Upper lobe of left lung (tissue), 6 donors: ENCODE measurements at regions not wholly inside any gene's neighbourhood (a gene's known extent, or its start where the extent isn't known, plus 50 kb on each side); places are given as distances from the start of the nearest gene placed in this dataset.

Experiments used
- ATAC-seq, 2 donors: fragments of 200-7000 bp; cut with Tn5 transposase; one replicate each; pipeline ENCODE4 v1.9.1; 2022; ENCODE audit warnings: mild to moderate bottlenecking in 2 of 2, moderate library complexity in 2 of 2; ENCODE audit not compliant: low FRiP score in 2 of 2
- DNase-seq, 2 donors: peaks; one replicate each; pipeline ENCODE4 v3.0.0-alpha.2; 2019 to 2020
- H3K27ac ChIP-seq, 4 donors: fragments of 200-600 bp; sonication (generic); one replicate each; pipeline ENCODE4 v1.5.1; 2016 to 2019
- H3K27me3 ChIP-seq, 4 donors: fragments of 200-600 bp; sonication (generic); one replicate each; pipeline ENCODE4 v1.5.1; 2017 to 2019
- H3K36me3 ChIP-seq, 4 donors: fragments of 200-600 bp; sonication (generic); one replicate each; pipeline ENCODE4 v1.5.1; 2016 to 2019
- H3K4me1 ChIP-seq, 4 donors: fragments of 200-600 bp; sonication (generic); one replicate each; pipeline ENCODE4 v1.5.1; 2018 to 2019
- H3K4me3 ChIP-seq, 4 donors: fragments of 200-600 bp; sonication (generic); one replicate each; pipeline ENCODE4 v1.5.1; 2017 to 2019; ENCODE audit warnings: mild to moderate bottlenecking in 2 of 4, moderate library complexity in 1 of 4
- H3K9me3 ChIP-seq, 4 donors: fragments of 200-600 bp; sonication (generic); one replicate each; pipeline ENCODE4 v1.5.1; 2018 to 2019
- EP300 ChIP-seq, 4 donors: sonication (generic); formaldehyde crosslinking; IDR thresholded peaks; one replicate each; pipeline ENCODE4 v1.5.1; 2017; ENCODE audit warnings: antibody characterized with exemption in 4 of 4, control low read depth in 2 of 4
- POLR2A ChIP-seq, 4 donors: fragments of 450-650 bp; IDR thresholded peaks; one replicate each; pipeline ENCODE4 v1.5.1; 2016 to 2017; ENCODE audit warnings: antibody characterized with exemption in 4 of 4, mild to moderate bottlenecking in 2 of 4
- POLR2AphosphoS5 ChIP-seq, 2 donors: sonication (generic); formaldehyde crosslinking; IDR thresholded peaks; one replicate each; pipeline ENCODE4 v1.5.1; 2017; ENCODE audit warnings: antibody characterized with exemption in 2 of 2
- WGBS, 2 donors: methylation state at CpG; one replicate each; pipeline ENCODE4 v1.1.5; 2017 to 2018; 5-methylcytosine and 5-hydroxymethylcytosine counted together
- TF ChIP-seq, protein P1 (sequence below), 6 experiments: fragments of 450-650 bp in 4 of 6; fragments of 200-600 bp in 2 of 6; sonication (generic) in 2 of 6; IDR thresholded peaks; one replicate each; pipeline ENCODE4 v1.5.1; 2016 to 2019; ENCODE audit warnings: antibody characterized with exemption in 6 of 6
- donor health status: DM: no; HTN: no; CAD: no; lungs with moderate emphysema.
- donor health status: DM: no; HTN: yes; CAD: no; lungs with severe emphysema.

DNA sequence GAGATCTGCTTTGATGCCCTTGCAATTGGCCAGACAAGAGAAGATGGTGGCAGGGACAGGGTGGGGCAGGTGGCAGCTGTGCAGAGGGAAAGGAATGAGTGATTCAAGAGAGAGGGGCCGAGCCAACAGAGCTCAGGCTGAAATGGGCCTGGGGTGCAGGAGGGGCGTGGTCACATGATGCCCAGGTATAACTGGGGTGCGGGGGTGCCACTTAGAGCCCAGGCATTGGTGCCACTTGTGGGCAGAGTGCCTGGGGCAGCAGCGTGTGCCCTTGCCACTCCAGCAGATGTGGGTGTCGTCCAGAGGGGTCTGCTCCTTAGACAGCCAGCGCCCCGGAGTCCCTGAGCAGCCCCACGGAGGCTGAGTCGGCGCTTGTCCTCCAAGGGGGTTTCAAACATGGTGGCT, 88.7 kb downstream of the PLXNA1 start:
- ATAC-seq (no peak), DNase-seq (no peak)
- Histone ChIP-seq H3K27ac (no peak overlapping the region), H3K4me1 (peaks cover 0 to 18% (median 4%) of the 10 kb centered on the region in 4 donors), H3K36me3 (no peaks in the 10 kb centered on the region), H3K27me3 (no peaks in the 10 kb centered on the region), H3K4me3 (no peak overlapping the region), H3K9me3 (no peaks in the 10 kb centered on the region)
- TF ChIP-seq POLR2A (IDR thresholded peaks at IDR 0.05): no peak
- TF ChIP-seq POLR2AphosphoS5 (IDR thresholded peaks at IDR 0.05): no peak
- TF ChIP-seq, protein P1, sequence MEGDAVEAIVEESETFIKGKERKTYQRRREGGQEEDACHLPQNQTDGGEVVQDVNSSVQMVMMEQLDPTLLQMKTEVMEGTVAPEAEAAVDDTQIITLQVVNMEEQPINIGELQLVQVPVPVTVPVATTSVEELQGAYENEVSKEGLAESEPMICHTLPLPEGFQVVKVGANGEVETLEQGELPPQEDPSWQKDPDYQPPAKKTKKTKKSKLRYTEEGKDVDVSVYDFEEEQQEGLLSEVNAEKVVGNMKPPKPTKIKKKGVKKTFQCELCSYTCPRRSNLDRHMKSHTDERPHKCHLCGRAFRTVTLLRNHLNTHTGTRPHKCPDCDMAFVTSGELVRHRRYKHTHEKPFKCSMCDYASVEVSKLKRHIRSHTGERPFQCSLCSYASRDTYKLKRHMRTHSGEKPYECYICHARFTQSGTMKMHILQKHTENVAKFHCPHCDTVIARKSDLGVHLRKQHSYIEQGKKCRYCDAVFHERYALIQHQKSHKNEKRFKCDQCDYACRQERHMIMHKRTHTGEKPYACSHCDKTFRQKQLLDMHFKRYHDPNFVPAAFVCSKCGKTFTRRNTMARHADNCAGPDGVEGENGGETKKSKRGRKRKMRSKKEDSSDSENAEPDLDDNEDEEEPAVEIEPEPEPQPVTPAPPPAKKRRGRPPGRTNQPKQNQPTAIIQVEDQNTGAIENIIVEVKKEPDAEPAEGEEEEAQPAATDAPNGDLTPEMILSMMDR (IDR thresholded peaks at IDR 0.05): no peak
- TF ChIP-seq EP300 (IDR thresholded peaks at IDR 0.05): no peak
- WGBS, 2 donors: 89 to 97% methylated on average over 8 to 10 of the region's 10 CpGs

DNA sequence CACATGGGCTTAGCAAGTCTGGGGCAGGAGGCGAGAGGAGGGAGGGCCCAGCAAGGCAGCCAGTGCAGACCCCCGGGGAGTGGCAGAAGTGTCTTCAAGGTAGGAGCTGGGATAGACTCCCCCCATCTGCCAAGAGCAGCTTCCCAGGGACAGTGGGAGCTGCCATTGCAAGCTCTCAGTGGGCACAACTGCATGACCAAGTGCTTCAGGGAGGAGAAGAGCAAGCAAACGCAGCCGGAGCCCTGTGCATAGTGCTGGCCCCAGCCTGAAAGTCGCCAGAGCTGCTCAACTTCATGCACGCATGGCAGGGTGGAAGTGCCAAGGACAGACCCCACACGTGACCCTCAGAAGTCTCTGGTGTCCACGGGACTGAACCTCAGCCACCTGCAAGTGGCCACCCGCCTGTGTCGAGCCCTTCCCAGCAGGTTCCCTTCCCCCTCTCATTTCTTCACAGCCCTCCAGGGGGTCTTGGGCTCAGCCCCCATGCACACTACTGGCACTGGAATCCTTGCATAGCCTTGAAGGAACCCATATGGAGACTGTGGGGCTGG, 89.4 kb downstream of the PLXNA1 start:
- 76 to 92% methylated on average over 4 to 10 of the region's 10 CpGs for WGBS, 2 donors
- DNase-seq: no peak
- no peak overlapping the region for H3K4me3 ChIP-seq
- H3K27me3 ChIP-seq: no peaks in the 10 kb centered on the region
- H3K4me1 ChIP-seq: peaks cover 0 to 24% (median 4%) of the 10 kb centered on the region in 4 donors
- no peak for ATAC-seq
- no peak for TF ChIP-seq POLR2AphosphoS5 (IDR thresholded peaks at IDR 0.05)
- TF ChIP-seq EP300 (IDR thresholded peaks at IDR 0.05): no peak
- TF ChIP-seq, protein P1 (IDR thresholded peaks at IDR 0.05): no peak
- TF ChIP-seq POLR2A (IDR thresholded peaks at IDR 0.05): no peak
- no peak overlapping the region for H3K27ac ChIP-seq
- H3K9me3 ChIP-seq: no peaks in the 10 kb centered on the region
- no peaks in the 10 kb centered on the region for H3K36me3 ChIP-seq

DNA sequence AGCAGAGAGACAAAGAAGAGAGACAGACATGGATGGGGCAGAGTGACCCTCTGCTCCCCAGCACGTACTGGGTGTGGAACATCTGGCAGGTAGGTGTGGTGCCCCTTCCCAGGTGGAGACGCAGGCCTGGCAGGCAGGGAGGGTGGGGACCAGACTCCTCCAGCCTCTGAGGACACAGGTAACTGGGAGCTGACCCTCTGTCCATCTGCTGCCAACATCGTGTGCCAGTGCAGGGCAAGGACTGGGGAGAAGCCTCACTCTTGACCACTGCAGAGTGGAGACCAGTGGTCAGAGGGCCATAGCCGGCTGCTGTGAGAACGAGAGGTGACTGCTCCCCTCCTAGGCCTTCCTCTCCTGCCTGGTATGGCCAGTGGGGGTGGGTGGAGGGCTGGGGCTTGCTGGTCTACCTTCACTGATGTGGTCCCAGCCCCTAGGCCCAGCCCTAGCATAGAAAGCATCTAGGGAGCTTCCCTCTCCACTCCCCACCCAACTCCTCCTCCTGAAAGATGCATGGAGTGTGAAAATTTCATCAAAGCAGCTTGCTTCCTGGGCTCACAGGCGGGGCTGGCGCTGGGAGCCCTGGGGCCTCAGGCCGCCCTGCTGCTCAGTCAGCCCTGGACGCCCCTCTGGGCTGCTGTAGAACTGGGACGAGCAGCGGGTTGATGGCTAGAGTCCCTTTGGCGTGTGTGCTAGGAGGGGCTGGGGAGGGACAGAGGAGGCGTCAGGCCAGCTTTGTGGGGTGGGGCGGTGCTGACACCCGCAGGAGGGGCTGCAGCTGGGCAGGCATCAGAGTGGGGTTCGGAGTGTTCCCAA, 90.3 kb downstream of the PLXNA1 start:
- Histone ChIP-seq H3K9me3 (no peaks in the 10 kb centered on the region), H3K4me3 (no peak overlapping the region), H3K4me1 (peaks cover 0 to 26% (median 4%) of the 10 kb centered on the region in 4 donors), H3K36me3 (no peaks in the 10 kb centered on the region), H3K27me3 (no peaks in the 10 kb centered on the region), H3K27ac (no peak overlapping the region)
- WGBS, 2 donors: 75% methylated on average over 5 to 16 of the region's 16 CpGs
- TF ChIP-seq POLR2AphosphoS5 (IDR thresholded peaks at IDR 0.05) (no peak), EP300 (IDR thresholded peaks at IDR 0.05) (no peak), POLR2A (IDR thresholded peaks at IDR 0.05) (no peak)
- TF ChIP-seq, protein P1 (IDR thresholded peaks at IDR 0.05): no peak
- no peak for DNase-seq
- no peak for ATAC-seq

DNA sequence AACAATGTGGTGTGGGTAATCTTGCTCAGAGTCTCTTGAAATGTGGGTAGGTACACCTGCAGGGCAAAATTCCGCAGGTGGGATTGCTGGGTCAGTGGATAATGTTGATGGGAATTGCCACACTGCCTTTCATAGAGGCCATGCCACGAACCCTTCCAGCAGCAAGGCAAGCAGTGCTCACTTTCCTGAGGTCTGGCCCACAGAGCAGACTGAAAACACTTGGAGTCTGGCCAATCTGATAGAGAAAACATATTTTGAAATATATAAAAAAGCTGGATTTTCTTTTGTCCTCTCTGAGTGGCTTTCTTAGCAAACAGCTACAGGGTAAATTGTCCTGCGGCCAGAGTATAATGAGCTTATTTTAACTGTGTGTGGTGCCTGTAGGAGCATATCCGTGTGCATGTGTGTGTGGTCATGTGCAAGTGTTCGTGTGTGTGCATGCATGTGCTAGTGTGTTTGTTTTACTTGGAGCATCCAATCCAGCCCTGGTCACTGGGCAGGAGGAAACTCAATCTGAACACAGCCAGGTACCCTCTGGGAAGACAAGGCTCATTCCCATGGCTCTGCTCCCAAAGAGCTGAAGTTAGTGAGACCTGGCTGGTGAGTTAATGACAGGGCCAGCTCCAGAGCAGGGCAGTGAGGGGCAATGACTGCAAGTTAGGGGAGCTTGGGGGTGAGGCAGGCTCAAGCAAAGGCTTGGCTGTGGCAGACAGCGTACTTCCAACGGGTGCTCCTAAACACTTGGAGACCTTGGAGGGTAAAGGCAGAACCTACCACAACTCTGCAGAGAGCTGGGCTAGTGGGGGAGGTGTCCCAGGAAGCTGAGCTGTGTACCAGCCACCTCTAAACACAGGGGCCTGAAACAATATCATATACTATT, 91.3 kb downstream of the PLXNA1 start:
- Histone ChIP-seq H3K4me3 (no peak overlapping the region), H3K27me3 (no peaks in the 10 kb centered on the region), H3K27ac (no peak overlapping the region), H3K9me3 (no peaks in the 10 kb centered on the region), H3K4me1 (peaks cover 0 to 26% (median 4%) of the 10 kb centered on the region in 4 donors), H3K36me3 (no peaks in the 10 kb centered on the region)
- ATAC-seq (no peak), DNase-seq (no peak)
- TF ChIP-seq EP300 (IDR thresholded peaks at IDR 0.05): no peak
- TF ChIP-seq, protein P1 (IDR thresholded peaks at IDR 0.05): no peak
- no peak for TF ChIP-seq POLR2A (IDR thresholded peaks at IDR 0.05)
- TF ChIP-seq POLR2AphosphoS5 (IDR thresholded peaks at IDR 0.05): no peak
- WGBS, 2 donors: 55 to 58% methylated on average over 7 of the region's 7 CpGs
